GM10248 (cell line): ENCODE measurements at regions not wholly inside any gene's neighbourhood (a gene's known extent, or its start where the extent isn't known, plus 50 kb on each side); places are given as distances from the start of the nearest gene placed in this dataset.

Experiments
- CTCF ChIA-PET: fragments of 300-600 bp; sonication (Branson Sonifier 250); formaldehyde crosslinking; extraction: SDS; loops from one replicate; lab custom pipeline; 2021; ENCODE audit warnings: antibody characterized with exemption; lab: Yijun Ruan, JAX
- POLR2A ChIA-PET: fragments of 350-650 bp; sonication (Branson Sonifier 250); formaldehyde crosslinking; extraction: SDS; loops from one replicate; lab custom pipeline; 2020; ENCODE audit warnings: antibody characterized with exemption; lab: Yijun Ruan, JAX
- DNase-seq: peaks from one replicate; pipeline ENCODE4 v3.0.0; 2012; ENCODE audit errors: extremely low spot score
- CTCF ChIP-seq: IDR thresholded peaks from 2 replicates; pipeline ENCODE4 v1.5.1; 2012; ENCODE audit warnings: mild to moderate bottlenecking, low read depth; ENCODE audit errors: extremely low read depth, missing control alignments, control extremely low read depth

GRCh38 chr6:47106721-47107197, 64.6 kb upstream of the ADGRF1 start:
- POLR2A ChIA-PET, result no interaction called here

GRCh38 chr6:47106216-47106615, 64.1 kb upstream of the ADGRF1 start:
- no peak for DNase-seq
- CTCF ChIA-PET, result interaction anchor here (1.5 to 2.4 kb wide), 2 partner anchors 8 to 22 kb away, joined by 4 to 5 read pairs; no protein-coding TSS in a partner anchor
- POLR2A ChIA-PET, result no interaction called here
- TF ChIP-seq CTCF, result no peak

More at GRCh38 chr6:47106721-47107197, 64.6 kb upstream of the ADGRF1 start:
- TF ChIP-seq CTCF, result no peak
- no peak for DNase-seq
- CTCF ChIA-PET, result interaction anchor here (1.5 kb wide), 1 partner anchor 9 kb away, joined by 4 read pairs; no protein-coding TSS in a partner anchor

GRCh38 chr6:47105469-47106178, 63.5 kb upstream of the ADGRF1 start:
- CTCF ChIA-PET, result interaction anchor here (2.4 kb wide), 1 partner anchor 22 kb away, joined by 5 read pairs; no protein-coding TSS in a partner anchor
- TF ChIP-seq CTCF, result no peak
- no peak for DNase-seq
- POLR2A ChIA-PET, result no interaction called here

GRCh38 chr6:47103931-47104330, 61.8 kb upstream of the ADGRF1 start:
- ChIA-PET CTCF (interaction anchor here (2.4 kb wide), 1 partner anchor 20 kb away, joined by 5 read pairs; no protein-coding TSS in a partner anchor), POLR2A (no interaction called here)
- DNase-seq, result no peak
- no peak for TF ChIP-seq CTCF

GRCh38 chr6:47102331-47102730, 60.2 kb upstream of the ADGRF1 start:
- TF ChIP-seq CTCF, result no peak
- ChIA-PET CTCF (no interaction called here), POLR2A (no interaction called here)
- no peak for DNase-seq

- ChIA-PET POLR2A (no interaction called here), CTCF (interaction anchor here (0.9 to 6.6 kb wide), 11 partner anchors 8 to 220 kb away, joined by 3 to 84 read pairs (median 4); partner anchors contain the start of gene TNFRSF21)
- TF ChIP-seq CTCF, result no peak
- DNase-seq, result no peak
These were observed 56.5 kb upstream of the ADGRF1 start for GRCh38 chr6:47098570-47098993.
